PC-9 (cell line): ENCODE measurements at regions not wholly inside any gene's neighbourhood (a gene's known extent, or its start where the extent isn't known, plus 50 kb on each side); places are given as distances from the start of the nearest gene placed in this dataset.

Experiments
- EZH2 ChIP-seq: fragments of 200-600 bp; sonication (generic); IDR thresholded peaks from 2 replicates; pipeline ENCODE4 v1.8.0; 2017; ENCODE audit warnings: antibody characterized with exemption, low read depth
- TF ChIP-seq, protein P1 (sequence below): fragments of 200-600 bp; sonication (generic); conservative IDR thresholded peaks from 2 replicates; pipeline ENCODE4 v1.6.1; 2017; ENCODE audit warnings: mixed run types, antibody characterized with exemption, mild to moderate bottlenecking, moderate library complexity

DNA sequence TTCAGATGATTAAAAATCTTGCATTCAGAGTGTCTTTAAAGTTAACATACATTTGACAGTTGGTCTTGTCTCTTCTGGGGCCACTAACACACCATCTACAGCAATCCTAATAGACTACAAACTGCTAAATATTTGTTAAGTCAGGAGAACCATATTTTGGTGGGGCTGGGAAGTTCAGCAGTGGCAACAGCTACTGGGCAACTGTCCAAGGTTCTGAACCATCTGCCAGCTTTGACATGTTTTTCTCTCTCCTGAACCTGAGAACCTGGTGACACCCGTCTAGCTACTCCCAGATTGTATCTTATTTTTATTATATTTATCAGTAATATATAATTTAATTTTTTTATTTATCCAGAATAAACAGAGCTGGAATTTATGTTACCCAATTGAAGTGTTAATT is 199.0 kb upstream of the DPYD start:
- TF ChIP-seq, protein P1, sequence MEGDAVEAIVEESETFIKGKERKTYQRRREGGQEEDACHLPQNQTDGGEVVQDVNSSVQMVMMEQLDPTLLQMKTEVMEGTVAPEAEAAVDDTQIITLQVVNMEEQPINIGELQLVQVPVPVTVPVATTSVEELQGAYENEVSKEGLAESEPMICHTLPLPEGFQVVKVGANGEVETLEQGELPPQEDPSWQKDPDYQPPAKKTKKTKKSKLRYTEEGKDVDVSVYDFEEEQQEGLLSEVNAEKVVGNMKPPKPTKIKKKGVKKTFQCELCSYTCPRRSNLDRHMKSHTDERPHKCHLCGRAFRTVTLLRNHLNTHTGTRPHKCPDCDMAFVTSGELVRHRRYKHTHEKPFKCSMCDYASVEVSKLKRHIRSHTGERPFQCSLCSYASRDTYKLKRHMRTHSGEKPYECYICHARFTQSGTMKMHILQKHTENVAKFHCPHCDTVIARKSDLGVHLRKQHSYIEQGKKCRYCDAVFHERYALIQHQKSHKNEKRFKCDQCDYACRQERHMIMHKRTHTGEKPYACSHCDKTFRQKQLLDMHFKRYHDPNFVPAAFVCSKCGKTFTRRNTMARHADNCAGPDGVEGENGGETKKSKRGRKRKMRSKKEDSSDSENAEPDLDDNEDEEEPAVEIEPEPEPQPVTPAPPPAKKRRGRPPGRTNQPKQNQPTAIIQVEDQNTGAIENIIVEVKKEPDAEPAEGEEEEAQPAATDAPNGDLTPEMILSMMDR = no peak
- no peak for TF ChIP-seq EZH2
